ENCODE measurements at regions not wholly inside any gene's neighbourhood (a gene's known extent, or its start where the extent isn't known, plus 50 kb on each side); places are given as distances from the start of the nearest gene placed in this dataset.

GRCh38 chr5:2272039-2272438 lies 389.3 kb upstream of the IRX4 start:
- no peak for DNase-seq
- H3K36me3 Mint-ChIP-seq (ENCODE audit: unreplicated experiment): no peaks in the 10 kb centered on the region
- H3K4me3 Mint-ChIP-seq (ENCODE audit: unreplicated experiment): no peak overlapping the region
- H3K27ac Mint-ChIP-seq (ENCODE audit: unreplicated experiment): no peak overlapping the region
- peaks cover 3% of the 10 kb centered on the region for H3K27me3 Mint-ChIP-seq (ENCODE audit: unreplicated experiment)
- no peaks in the 10 kb centered on the region for H3K9me3 Mint-ChIP-seq (ENCODE audit: unreplicated experiment)
- TF ChIP-seq, protein P1, sequence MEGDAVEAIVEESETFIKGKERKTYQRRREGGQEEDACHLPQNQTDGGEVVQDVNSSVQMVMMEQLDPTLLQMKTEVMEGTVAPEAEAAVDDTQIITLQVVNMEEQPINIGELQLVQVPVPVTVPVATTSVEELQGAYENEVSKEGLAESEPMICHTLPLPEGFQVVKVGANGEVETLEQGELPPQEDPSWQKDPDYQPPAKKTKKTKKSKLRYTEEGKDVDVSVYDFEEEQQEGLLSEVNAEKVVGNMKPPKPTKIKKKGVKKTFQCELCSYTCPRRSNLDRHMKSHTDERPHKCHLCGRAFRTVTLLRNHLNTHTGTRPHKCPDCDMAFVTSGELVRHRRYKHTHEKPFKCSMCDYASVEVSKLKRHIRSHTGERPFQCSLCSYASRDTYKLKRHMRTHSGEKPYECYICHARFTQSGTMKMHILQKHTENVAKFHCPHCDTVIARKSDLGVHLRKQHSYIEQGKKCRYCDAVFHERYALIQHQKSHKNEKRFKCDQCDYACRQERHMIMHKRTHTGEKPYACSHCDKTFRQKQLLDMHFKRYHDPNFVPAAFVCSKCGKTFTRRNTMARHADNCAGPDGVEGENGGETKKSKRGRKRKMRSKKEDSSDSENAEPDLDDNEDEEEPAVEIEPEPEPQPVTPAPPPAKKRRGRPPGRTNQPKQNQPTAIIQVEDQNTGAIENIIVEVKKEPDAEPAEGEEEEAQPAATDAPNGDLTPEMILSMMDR (IDR thresholded peaks at IDR 0.05; ENCODE audit: partially characterized antibody, unreplicated experiment): no peak
- H3K4me1 Mint-ChIP-seq (ENCODE audit: low read depth, unreplicated experiment): peaks cover 3% of the 10 kb centered on the region

GRCh38 chr5:2271316-2271715 lies 388.6 kb upstream of the IRX4 start:
- H3K27ac Mint-ChIP-seq (ENCODE audit: unreplicated experiment): no peak overlapping the region
- H3K4me1 Mint-ChIP-seq (ENCODE audit: low read depth, unreplicated experiment): peaks cover 7% of the 10 kb centered on the region
- H3K4me3 Mint-ChIP-seq (ENCODE audit: unreplicated experiment): no peak overlapping the region
- DNase-seq: no peak
- H3K9me3 Mint-ChIP-seq (ENCODE audit: unreplicated experiment): no peaks in the 10 kb centered on the region
- peaks cover 3% of the 10 kb centered on the region for H3K27me3 Mint-ChIP-seq (ENCODE audit: unreplicated experiment)
- no peaks in the 10 kb centered on the region for H3K36me3 Mint-ChIP-seq (ENCODE audit: unreplicated experiment)
- TF ChIP-seq, protein P1 (IDR thresholded peaks at IDR 0.05; ENCODE audit: partially characterized antibody, unreplicated experiment): no peak

DNA sequence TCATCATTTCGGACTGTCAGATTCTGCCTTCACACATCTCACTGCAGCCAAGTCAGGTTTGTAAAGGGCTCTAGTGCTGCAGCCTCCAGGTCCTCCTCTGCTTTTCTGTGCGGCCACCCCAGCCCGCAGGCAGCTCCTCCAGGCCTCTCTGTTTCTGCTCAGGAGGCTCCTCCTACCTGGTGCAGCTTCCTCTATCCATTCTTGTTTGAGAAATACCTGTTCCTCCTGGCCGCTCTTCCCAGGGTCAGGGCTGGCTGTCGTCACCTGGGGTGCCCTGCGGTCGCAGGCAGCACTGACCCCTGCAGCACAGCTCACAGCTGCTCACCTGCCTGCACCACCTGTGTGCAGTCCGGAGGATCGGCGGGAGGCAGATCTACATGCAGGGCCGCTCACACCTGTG lies 387.7 kb upstream of the IRX4 start:
- no peak for DNase-seq
- Mint-ChIP-seq H3K4me3 (ENCODE audit: unreplicated experiment) (no peak overlapping the region), H3K9me3 (ENCODE audit: unreplicated experiment) (no peaks in the 10 kb centered on the region), H3K4me1 (ENCODE audit: low read depth, unreplicated experiment) (peaks cover 7% of the 10 kb centered on the region), H3K27me3 (ENCODE audit: unreplicated experiment) (peaks cover 3% of the 10 kb centered on the region), H3K27ac (ENCODE audit: unreplicated experiment) (no peak overlapping the region), H3K36me3 (ENCODE audit: unreplicated experiment) (no peaks in the 10 kb centered on the region)
- TF ChIP-seq, protein P1 (IDR thresholded peaks at IDR 0.05; ENCODE audit: partially characterized antibody, unreplicated experiment): no peak

DNA sequence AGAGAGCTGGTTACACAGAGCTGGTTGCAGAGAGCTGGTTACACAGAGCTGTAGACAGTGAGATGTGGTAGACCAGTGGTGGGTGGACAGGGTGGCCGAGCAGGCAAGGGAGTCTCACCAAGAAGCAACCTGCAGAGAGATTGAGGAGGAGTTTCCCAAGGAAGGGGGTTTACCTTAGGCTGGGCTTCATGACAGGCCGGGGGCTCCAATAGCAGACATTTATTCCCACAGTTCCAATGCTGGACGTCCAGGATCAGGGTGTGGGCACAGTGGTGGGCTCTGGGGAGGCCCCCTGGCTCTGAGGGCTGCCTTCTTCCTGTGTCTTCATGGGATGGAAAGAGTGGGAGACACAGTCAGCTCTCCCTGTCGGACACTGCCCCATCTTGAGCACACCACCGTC lies 386.9 kb upstream of the IRX4 start:
- Mint-ChIP-seq H3K27me3 (ENCODE audit: unreplicated experiment) (peaks cover 3% of the 10 kb centered on the region), H3K4me1 (ENCODE audit: low read depth, unreplicated experiment) (peaks cover 7% of the 10 kb centered on the region), H3K36me3 (ENCODE audit: unreplicated experiment) (no peaks in the 10 kb centered on the region), H3K4me3 (ENCODE audit: unreplicated experiment) (no peak overlapping the region), H3K27ac (ENCODE audit: unreplicated experiment) (no peak overlapping the region), H3K9me3 (ENCODE audit: unreplicated experiment) (no peaks in the 10 kb centered on the region)
- TF ChIP-seq, protein P1 (IDR thresholded peaks at IDR 0.05; ENCODE audit: partially characterized antibody, unreplicated experiment): no peak
- DNase-seq: no peak

DNA sequence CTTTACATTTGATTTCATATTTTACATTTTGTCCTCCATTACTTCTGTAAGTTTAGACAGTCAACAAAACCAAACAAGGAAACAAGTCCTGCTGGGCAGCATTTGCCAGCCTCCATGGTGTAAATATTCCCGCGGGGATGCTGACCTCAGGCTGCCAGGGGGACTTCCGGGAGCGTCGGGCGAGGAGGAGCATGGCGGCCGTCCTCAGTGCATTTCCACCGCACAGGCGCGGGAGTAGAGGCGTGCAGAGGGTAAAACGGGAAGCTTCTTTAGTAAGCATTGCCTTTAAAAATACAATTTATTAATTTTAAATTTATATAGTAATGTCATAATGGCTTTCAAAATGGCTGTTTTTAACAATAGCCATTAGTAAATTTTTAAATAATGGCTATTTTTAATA lies 385.3 kb upstream of the IRX4 start:
- Mint-ChIP-seq H3K36me3 (ENCODE audit: unreplicated experiment) (no peaks in the 10 kb centered on the region), H3K9me3 (ENCODE audit: unreplicated experiment) (peaks cover 2% of the 10 kb centered on the region), H3K4me1 (ENCODE audit: low read depth, unreplicated experiment) (peaks cover 7% of the 10 kb centered on the region), H3K27ac (ENCODE audit: unreplicated experiment) (no peak overlapping the region), H3K27me3 (ENCODE audit: unreplicated experiment) (peaks cover 3% of the 10 kb centered on the region), H3K4me3 (ENCODE audit: unreplicated experiment) (no peak overlapping the region)
- DNase-seq: no peak
- TF ChIP-seq, protein P1 (IDR thresholded peaks at IDR 0.05; ENCODE audit: partially characterized antibody, unreplicated experiment): no peak

Measured in glutamatergic neuron (in vitro differentiated cells).